GM10248 (cell line): ENCODE measurements at regions not wholly inside any gene's neighbourhood (a gene's known extent, or its start where the extent isn't known, plus 50 kb on each side); places are given as distances from the start of the nearest gene placed in this dataset.
"Not testable (repeated sequence)": the region's sequence is repeated elsewhere in the genome, so short reads cannot be mapped to it uniquely, and the experiment has no call there.

Experiments used
- CTCF ChIA-PET: fragments of 300-600 bp; sonication (Branson Sonifier 250); formaldehyde crosslinking; extraction: SDS; loops from one replicate; lab custom pipeline; 2021; ENCODE audit warnings: antibody characterized with exemption; lab: Yijun Ruan, JAX
- POLR2A ChIA-PET: fragments of 350-650 bp; sonication (Branson Sonifier 250); formaldehyde crosslinking; extraction: SDS; loops from one replicate; lab custom pipeline; 2020; ENCODE audit warnings: antibody characterized with exemption; lab: Yijun Ruan, JAX
- DNase-seq: peaks from one replicate; pipeline ENCODE4 v3.0.0; 2012; ENCODE audit errors: extremely low spot score
- CTCF ChIP-seq: IDR thresholded peaks from 2 replicates; pipeline ENCODE4 v1.5.1; 2012; ENCODE audit warnings: mild to moderate bottlenecking, low read depth; ENCODE audit errors: extremely low read depth, missing control alignments, control extremely low read depth

GRCh38 chr6:170147056-170147787 lies 143.7 kb downstream of the DLL1 start:
- ChIA-PET POLR2A (no interaction called here), CTCF (no interaction called here)
- no peak for DNase-seq
- TF ChIP-seq CTCF: no peak

- no peak for DNase-seq
- POLR2A ChIA-PET: no interaction called here
- CTCF ChIA-PET: no interaction called here
- TF ChIP-seq CTCF: no peak
Observed at GRCh38 chr6:170146640-170147039, 144.2 kb downstream of the DLL1 start.

GRCh38 chr6:170146131-170146530 lies 144.7 kb downstream of the DLL1 start:
- POLR2A ChIA-PET, DNase-seq, CTCF ChIA-PET: not testable (repeated sequence)

- DNase-seq, POLR2A ChIA-PET, CTCF ChIA-PET: not testable (repeated sequence)
Observed at GRCh38 chr6:170145716-170146115, 145.2 kb downstream of the DLL1 start.

- no peak for TF ChIP-seq CTCF
- DNase-seq: no peak
- CTCF ChIA-PET: no interaction called here
- POLR2A ChIA-PET: no interaction called here
Observed at GRCh38 chr6:170145272-170145592, 145.6 kb downstream of the DLL1 start.

GRCh38 chr6:170144571-170145271 lies 146.2 kb downstream of the DLL1 start:
- TF ChIP-seq CTCF: no peak
- ChIA-PET CTCF (no interaction called here), POLR2A (no interaction called here)
- DNase-seq: no peak

GRCh38 chr6:170143401-170144150 lies 147.3 kb downstream of the DLL1 start:
- POLR2A ChIA-PET: no interaction called here
- CTCF ChIA-PET: no interaction called here
- DNase-seq: no peak
- no peak for TF ChIP-seq CTCF
